Testis (tissue), 2 donors: ENCODE measurements at regions not wholly inside any gene's neighbourhood (a gene's known extent, or its start where the extent isn't known, plus 50 kb on each side); places are given as distances from the start of the nearest gene placed in this dataset.
"Not testable (repeated sequence)": the region's sequence is repeated elsewhere in the genome, so short reads cannot be mapped to it uniquely, and the experiment has no call there.

Experiments used
- DNase-seq: peaks from one replicate; pipeline ENCODE4 v3.0.0-alpha.2; 2019
- H3K27ac ChIP-seq, 2 donors: fragments of 200-600 bp; sonication (generic); one replicate each; pipeline ENCODE4 v1.5.1; 2019
- H3K27me3 ChIP-seq: fragments of 200-600 bp; sonication (generic); one replicate; pipeline ENCODE4 v1.5.1; 2019
- H3K36me3 ChIP-seq: fragments of 200-600 bp; sonication (generic); one replicate; pipeline ENCODE4 v1.5.1; 2017; ENCODE audit warnings: low read depth; ENCODE audit errors: missing control alignments
- H3K4me1 ChIP-seq: fragments of 200-600 bp; sonication (generic); one replicate; pipeline ENCODE4 v1.5.1; 2019
- H3K4me3 ChIP-seq, 2 donors: fragments of 200-600 bp; sonication (generic); one replicate each; pipeline ENCODE4 v1.5.1; 2017 to 2019
- H3K9me3 ChIP-seq: fragments of 200-600 bp; sonication (generic); one replicate; pipeline ENCODE4 v1.5.1; 2017
- POLR2A ChIP-seq: fragments of 450-650 bp; IDR thresholded peaks from one replicate; pipeline ENCODE4 v1.6.1; 2017; ENCODE audit warnings: antibody characterized with exemption, mild to moderate bottlenecking, moderate library complexity
- WGBS, 2 donors: methylation state at CpG; one replicate each; pipeline ENCODE4 v1.1.5; 2018; 5-methylcytosine and 5-hydroxymethylcytosine counted together
- intact Hi-C: fragments of 100-400 bp; cut with DNase I; formaldehyde crosslinking; loops from one replicate; pipeline ENCODE4 v1.15.1; 2023; ENCODE audit warnings: low total_unique reads
- TF ChIP-seq, protein P1 (sequence below), 3 experiments: fragments of 450-650 bp in 2 of 3; fragments of 200-600 bp in 1 of 3; sonication (generic) in 1 of 3; IDR thresholded peaks; one replicate each; pipeline ENCODE4 v1.5.1; 2016 to 2019; ENCODE audit warnings: antibody characterized with exemption in 3 of 3, mild to moderate bottlenecking in 2 of 3, moderate library complexity in 1 of 3

DNA sequence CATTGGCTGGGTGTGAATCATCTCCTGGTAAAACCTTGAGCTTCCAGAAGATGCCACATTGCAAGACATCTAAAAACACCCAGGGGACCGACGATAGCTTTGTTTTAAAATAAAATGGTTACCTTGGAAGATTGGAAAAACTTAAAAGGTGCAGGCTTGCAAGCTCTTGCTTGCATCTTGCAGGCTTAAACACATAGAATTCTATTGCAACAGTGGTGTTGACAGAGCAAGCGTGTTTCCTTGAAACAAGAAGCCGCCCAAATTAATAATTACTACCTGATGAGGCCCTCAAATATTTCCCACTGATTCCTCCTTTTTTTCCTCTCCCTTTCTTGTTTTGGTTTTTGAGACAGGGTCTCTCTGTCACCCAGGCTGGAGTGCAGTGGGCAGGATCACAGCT, 137.1 kb upstream of the BASP1 start:
- intact Hi-C loops, result no loop called here
- H3K9me3 ChIP-seq, result no peaks in the 10 kb centered on the region
- DNase-seq, result no peak
- no peak overlapping the region for H3K4me3 ChIP-seq
- H3K27me3 ChIP-seq, result no peaks in the 10 kb centered on the region
- WGBS, 2 donors, result 88 to 90% methylated on average over 4 of the region's 4 CpGs
- H3K4me1 ChIP-seq, result no peaks in the 10 kb centered on the region
- no peak overlapping the region for H3K27ac ChIP-seq
- no peaks in the 10 kb centered on the region for H3K36me3 ChIP-seq
- no peak for TF ChIP-seq POLR2A
- TF ChIP-seq, protein P1, sequence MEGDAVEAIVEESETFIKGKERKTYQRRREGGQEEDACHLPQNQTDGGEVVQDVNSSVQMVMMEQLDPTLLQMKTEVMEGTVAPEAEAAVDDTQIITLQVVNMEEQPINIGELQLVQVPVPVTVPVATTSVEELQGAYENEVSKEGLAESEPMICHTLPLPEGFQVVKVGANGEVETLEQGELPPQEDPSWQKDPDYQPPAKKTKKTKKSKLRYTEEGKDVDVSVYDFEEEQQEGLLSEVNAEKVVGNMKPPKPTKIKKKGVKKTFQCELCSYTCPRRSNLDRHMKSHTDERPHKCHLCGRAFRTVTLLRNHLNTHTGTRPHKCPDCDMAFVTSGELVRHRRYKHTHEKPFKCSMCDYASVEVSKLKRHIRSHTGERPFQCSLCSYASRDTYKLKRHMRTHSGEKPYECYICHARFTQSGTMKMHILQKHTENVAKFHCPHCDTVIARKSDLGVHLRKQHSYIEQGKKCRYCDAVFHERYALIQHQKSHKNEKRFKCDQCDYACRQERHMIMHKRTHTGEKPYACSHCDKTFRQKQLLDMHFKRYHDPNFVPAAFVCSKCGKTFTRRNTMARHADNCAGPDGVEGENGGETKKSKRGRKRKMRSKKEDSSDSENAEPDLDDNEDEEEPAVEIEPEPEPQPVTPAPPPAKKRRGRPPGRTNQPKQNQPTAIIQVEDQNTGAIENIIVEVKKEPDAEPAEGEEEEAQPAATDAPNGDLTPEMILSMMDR (IDR thresholded peaks at IDR 0.05), result no peak

DNA sequence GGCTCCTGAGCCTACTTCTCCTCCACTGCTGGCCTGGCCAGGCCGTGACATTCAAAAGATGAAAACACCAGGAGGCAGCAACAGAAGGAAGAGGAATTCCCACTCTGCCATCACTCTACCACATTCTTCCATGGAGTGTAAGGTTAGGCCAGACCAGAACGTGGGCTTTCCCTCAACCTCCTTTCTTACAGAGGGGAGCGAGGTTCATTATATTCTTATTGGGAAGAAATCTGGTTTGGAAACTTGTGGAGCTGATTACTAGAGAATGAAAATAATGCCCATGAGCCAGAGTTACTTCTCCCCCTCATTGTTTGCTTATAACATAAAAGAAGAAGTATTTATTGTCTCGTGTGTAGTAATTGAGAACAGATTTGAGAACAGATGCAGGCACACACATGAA, 136.3 kb upstream of the BASP1 start:
- WGBS, 2 donors, result 57 to 75% methylated on average over 4 of the region's 4 CpGs
- H3K9me3 ChIP-seq, result no peaks in the 10 kb centered on the region
- H3K4me1 ChIP-seq, result no peaks in the 10 kb centered on the region
- H3K27me3 ChIP-seq, result no peaks in the 10 kb centered on the region
- H3K36me3 ChIP-seq, result no peaks in the 10 kb centered on the region
- H3K27ac ChIP-seq, result no peak overlapping the region
- H3K4me3 ChIP-seq, result no peak overlapping the region
- intact Hi-C loops, result no loop called here
- no peak for TF ChIP-seq POLR2A
- TF ChIP-seq, protein P1 (IDR thresholded peaks at IDR 0.05), result no peak
- DNase-seq, result no peak

DNA sequence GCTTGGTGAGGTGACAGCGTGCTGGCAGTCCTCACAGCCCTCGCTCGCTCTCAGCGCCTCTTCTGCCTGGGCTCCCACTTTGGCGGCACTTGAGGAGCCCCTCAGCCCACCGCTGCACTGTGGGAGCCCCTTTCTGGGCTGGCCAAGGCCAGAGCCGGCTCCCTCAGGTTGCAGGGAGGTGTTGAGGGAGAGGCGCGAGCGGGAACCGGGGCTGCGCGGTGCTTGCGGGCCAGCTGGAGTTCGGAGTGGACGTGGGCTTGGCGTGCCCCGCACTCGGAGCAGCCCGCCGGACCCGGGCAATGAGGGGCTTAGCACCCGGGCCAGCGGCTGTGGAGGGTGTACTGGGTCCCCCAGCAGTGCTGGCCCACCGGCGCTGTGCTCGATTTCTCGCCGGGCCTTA, 134.2 kb upstream of the BASP1 start:
- H3K36me3 ChIP-seq, H3K9me3 ChIP-seq, H3K27me3 ChIP-seq, intact Hi-C loops, DNase-seq, H3K4me1 ChIP-seq, H3K27ac ChIP-seq, H3K4me3 ChIP-seq: not testable (repeated sequence)
- whole genome bisulfite sequencing, 2 donors, result 67 to 89% methylated on average over 14 to 28 of the region's 29 CpGs

DNA sequence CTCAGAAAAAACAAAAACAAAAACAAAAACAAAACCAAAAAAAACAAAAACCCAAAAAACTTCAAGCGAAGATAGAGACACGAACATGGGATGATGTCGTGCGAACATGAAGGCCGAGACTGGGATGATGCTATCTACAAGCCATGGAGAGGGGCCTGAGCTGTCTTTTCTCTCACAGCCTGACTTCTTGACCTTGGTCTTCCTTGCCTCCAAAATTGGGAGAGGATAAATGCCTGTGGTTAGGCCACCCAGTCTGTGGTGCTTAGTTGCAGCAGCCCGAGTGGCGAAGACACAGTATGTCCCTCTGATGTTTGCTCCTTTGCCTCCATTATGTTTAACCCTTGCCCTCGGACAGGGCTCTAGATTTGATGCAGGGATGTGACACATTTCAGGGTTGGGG, 130.4 kb upstream of the BASP1 start:
- Histone ChIP-seq H3K36me3 (no peaks in the 10 kb centered on the region), H3K27me3 (no peaks in the 10 kb centered on the region), H3K4me1 (no peaks in the 10 kb centered on the region), H3K27ac (no peak overlapping the region), H3K4me3 (no peak overlapping the region), H3K9me3 (no peaks in the 10 kb centered on the region)
- DNase-seq, result no peak
- intact Hi-C loops, result no loop called here
- WGBS, 2 donors, result 72 to 85% methylated on average over 8 of the region's 8 CpGs
- no peak for TF ChIP-seq POLR2A
- TF ChIP-seq, protein P1 (IDR thresholded peaks at IDR 0.05), result no peak

DNA sequence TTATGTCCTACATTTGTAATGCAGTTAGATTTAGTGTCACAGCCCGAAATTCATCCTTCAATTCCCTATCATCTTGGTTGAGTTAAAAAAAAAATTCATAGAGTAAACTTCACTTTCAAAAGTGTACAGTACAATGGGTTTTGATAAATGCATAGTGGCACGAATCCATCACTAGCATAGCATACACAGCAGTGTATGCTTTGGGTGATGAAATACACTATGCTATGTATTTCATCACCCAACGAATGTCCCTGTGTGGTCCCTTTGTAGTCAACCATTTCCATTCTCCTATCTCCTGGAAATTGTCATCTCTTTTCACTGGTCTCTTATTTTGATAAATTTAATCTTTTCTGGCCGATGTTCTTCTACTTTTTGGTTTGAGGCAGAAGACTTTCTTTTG, 129.4 kb upstream of the BASP1 start:
- Histone ChIP-seq H3K9me3 (no peaks in the 10 kb centered on the region), H3K4me3 (no peak overlapping the region), H3K36me3 (no peaks in the 10 kb centered on the region), H3K27me3 (no peaks in the 10 kb centered on the region), H3K27ac (no peak overlapping the region), H3K4me1 (no peaks in the 10 kb centered on the region)
- TF ChIP-seq, protein P1 (IDR thresholded peaks at IDR 0.05), result no peak
- TF ChIP-seq POLR2A, result no peak
- 83 to 89% methylated on average over 4 of the region's 4 CpGs for WGBS, 2 donors
- DNase-seq, result no peak
- intact Hi-C loops, result no loop called here
